Bronchial epithelial cell (primary cell): ENCODE measurements at regions not wholly inside any gene's neighbourhood (a gene's known extent, or its start where the extent isn't known, plus 50 kb on each side); places are given as distances from the start of the nearest gene placed in this dataset.

Experiments
- DNase-seq: peaks from one replicate; pipeline ENCODE4 v3.0.0-alpha.2; 2010; ENCODE audit warnings: low read depth
- FAIRE-seq: peaks from 2 replicates; lab custom pipeline; 2011; peaks lifted over from hg19 to GRCh38; lab: Jason Lieb, UNC
- H3K27me3 ChIP-seq: 2 replicates; pipeline ENCODE4 v1.5.1; 2011; ENCODE audit warnings: low read length; ENCODE audit not compliant: control insufficient read depth, insufficient read depth
- H3K36me3 ChIP-seq: 2 replicates; pipeline ENCODE4 v1.5.1; 2011; ENCODE audit warnings: low read length; ENCODE audit not compliant: control insufficient read depth, insufficient read depth
- H3K4me3 ChIP-seq: 2 replicates; pipeline ENCODE4 v1.5.1; 2011; ENCODE audit warnings: mild to moderate bottlenecking, low read depth, low read length, control low read depth
- TF ChIP-seq, protein P1 (sequence below): IDR thresholded peaks from 2 replicates; pipeline ENCODE4 v1.5.1; 2011; ENCODE audit warnings: mild to moderate bottlenecking, moderate library complexity, low read length, control low read depth, inconsistent platforms; ENCODE audit not compliant: insufficient read depth, severe bottlenecking

DNA sequence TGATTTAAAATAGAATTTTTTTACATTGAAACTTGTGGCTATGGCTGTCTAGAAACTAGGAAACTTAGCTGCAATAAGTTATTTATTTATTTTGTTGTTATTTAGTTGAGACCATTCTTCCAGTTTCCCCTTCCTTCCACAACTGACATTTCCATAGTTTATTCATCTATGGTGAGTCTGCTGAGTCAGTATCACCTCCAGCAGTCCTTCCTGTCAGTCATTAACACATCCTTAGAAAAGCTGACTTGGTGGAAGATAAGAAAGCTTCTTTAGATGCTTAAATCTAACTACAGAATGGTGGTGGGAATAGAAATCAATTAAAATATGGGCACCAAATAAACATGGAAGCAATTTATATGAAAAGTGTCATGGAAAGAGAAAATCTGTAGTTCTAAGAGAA, 714.0 kb downstream of the RWDD3 start:
- no peaks in the 10 kb centered on the region for H3K27me3 ChIP-seq
- TF ChIP-seq, protein P1, sequence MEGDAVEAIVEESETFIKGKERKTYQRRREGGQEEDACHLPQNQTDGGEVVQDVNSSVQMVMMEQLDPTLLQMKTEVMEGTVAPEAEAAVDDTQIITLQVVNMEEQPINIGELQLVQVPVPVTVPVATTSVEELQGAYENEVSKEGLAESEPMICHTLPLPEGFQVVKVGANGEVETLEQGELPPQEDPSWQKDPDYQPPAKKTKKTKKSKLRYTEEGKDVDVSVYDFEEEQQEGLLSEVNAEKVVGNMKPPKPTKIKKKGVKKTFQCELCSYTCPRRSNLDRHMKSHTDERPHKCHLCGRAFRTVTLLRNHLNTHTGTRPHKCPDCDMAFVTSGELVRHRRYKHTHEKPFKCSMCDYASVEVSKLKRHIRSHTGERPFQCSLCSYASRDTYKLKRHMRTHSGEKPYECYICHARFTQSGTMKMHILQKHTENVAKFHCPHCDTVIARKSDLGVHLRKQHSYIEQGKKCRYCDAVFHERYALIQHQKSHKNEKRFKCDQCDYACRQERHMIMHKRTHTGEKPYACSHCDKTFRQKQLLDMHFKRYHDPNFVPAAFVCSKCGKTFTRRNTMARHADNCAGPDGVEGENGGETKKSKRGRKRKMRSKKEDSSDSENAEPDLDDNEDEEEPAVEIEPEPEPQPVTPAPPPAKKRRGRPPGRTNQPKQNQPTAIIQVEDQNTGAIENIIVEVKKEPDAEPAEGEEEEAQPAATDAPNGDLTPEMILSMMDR: no peak
- H3K36me3 ChIP-seq: no peaks in the 10 kb centered on the region
- FAIRE-seq (no peak), DNase-seq (no peak)
- no peak overlapping the region for H3K4me3 ChIP-seq

DNA sequence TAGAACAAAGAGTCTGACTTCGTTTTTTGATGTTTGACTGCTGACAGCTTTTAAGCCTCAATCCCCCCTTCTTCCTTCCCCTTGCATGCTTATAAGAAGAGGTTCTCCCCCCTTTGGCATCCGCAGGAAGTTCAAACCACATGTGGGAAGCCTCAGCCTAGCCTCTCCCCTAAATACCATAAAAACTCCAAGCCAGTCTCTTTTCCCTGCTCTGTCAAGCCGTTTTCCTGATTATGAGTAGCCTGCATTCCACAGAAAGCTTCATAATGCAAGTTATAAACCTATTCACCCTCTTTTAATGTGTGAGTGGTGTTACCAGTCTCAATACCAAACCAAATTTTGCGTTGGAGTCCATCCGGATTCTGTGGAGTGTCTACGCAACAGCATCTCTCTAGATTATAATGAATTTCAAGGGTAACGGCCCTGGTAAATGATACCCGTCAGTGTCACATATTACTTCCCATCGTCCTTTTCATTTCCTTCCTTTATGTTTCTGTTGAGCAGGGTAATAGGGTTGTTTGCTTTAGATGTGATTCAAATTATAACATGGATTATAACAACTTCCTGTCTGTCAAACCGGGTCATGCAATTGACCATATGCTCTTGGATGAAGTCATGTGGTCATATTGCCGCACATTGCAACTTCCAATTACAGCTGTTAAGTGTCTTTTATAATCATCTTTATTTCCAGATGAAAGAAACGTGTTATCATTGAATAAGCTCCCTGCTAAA, 717.5 kb downstream of the RWDD3 start:
- no peak for FAIRE-seq
- no peaks in the 10 kb centered on the region for H3K36me3 ChIP-seq
- TF ChIP-seq, protein P1: no peak
- no peak for DNase-seq
- no peaks in the 10 kb centered on the region for H3K27me3 ChIP-seq
- H3K4me3 ChIP-seq: no peak overlapping the region

DNA sequence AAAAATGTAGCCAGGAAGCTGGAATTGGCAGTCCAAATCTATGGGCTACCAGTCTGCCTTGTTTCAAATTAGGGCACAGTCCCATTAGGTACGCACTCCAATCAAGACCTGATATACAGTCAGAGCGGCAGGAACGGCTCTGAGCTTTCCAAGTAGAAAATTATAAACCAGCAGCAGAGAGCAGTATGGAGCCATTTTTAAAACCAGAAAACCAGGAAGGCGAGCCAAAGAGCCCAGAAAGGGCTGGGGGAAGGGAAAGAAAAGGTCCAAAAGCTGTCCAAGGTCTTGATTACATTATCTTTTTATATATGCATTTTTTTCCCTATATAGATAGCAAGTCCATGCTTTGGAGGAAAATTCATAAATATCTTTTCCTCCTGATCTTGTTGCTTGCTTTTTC, 719.0 kb downstream of the RWDD3 start:
- DNase-seq: no peak
- Histone ChIP-seq H3K27me3 (no peaks in the 10 kb centered on the region), H3K36me3 (no peaks in the 10 kb centered on the region), H3K4me3 (no peak overlapping the region)
- no peak for FAIRE-seq
- TF ChIP-seq, protein P1: no peak

DNA sequence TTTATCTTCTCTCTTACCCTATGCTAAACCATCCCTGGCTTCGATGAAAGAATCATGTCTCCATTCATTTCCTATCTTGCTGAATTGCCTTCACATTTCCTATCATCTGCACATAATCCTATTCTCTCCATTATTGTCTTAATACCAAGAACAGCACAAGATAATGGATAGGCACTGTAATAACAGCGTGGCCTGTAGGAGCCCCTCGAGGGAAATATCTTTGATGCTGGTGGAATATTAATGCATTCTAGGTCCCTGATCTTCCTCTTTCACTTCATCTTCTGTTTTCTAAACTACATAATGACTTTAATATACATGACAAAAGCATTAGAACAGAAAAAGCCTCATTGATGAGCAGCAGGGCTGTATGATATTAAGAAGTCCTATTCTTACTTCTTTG, 720.6 kb downstream of the RWDD3 start:
- no peak for FAIRE-seq

DNA sequence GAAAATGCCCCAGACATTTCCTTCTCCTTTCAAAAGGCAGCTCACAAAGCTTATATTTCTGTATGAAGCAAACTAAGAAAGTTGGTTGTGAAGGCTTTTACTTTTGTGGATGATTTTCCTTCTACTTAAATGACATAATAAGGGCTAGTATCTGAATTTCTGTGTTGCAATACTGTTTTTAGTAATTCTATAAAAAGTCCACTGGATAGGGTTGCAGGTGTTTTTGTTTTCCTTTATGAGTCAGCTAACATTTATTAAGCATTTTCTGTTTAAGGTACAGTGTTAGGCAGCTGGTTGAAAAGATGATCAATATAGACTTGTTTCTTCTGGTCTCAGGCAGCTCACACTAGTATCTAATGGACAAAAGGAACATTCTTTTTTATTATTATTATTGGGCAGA, 722.2 kb downstream of the RWDD3 start:
- TF ChIP-seq, protein P1: no peak
- DNase-seq: no peak
- FAIRE-seq: no peak
- Histone ChIP-seq H3K27me3 (no peaks in the 10 kb centered on the region), H3K4me3 (no peak overlapping the region), H3K36me3 (no peaks in the 10 kb centered on the region)

More for the DNA sequence above, 720.6 kb downstream of the RWDD3 start:
- no peak for DNase-seq
- TF ChIP-seq, protein P1: no peak
- H3K4me3 ChIP-seq: no peak overlapping the region
- H3K36me3 ChIP-seq: no peaks in the 10 kb centered on the region
- H3K27me3 ChIP-seq: no peaks in the 10 kb centered on the region

DNA sequence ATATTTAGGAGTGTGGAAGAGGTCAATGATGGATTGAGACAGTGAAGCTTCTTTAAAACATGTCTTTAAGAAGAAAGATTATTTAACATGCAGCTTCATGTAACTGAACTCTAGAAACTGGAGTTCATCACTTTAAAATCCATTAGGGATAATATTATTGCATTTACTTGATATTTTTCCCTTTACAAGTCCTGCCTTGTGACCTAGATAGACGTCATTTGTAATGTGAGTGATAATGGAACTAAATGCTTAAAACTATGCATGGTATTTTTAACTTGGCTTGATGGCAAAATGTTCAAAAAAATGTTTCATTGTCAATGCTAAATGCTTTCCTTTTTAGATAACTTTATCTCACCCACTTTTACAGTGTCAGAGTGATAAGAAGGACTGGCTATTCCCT, 723.7 kb downstream of the RWDD3 start:
- Histone ChIP-seq H3K36me3 (no peaks in the 10 kb centered on the region), H3K27me3 (no peaks in the 10 kb centered on the region), H3K4me3 (no peak overlapping the region)
- FAIRE-seq (no peak), DNase-seq (no peak)
- TF ChIP-seq, protein P1: no peak
